ENCODE measurements at regions not wholly inside any gene's neighbourhood (a gene's known extent, or its start where the extent isn't known, plus 50 kb on each side); places are given as distances from the start of the nearest gene placed in this dataset.

DNA sequence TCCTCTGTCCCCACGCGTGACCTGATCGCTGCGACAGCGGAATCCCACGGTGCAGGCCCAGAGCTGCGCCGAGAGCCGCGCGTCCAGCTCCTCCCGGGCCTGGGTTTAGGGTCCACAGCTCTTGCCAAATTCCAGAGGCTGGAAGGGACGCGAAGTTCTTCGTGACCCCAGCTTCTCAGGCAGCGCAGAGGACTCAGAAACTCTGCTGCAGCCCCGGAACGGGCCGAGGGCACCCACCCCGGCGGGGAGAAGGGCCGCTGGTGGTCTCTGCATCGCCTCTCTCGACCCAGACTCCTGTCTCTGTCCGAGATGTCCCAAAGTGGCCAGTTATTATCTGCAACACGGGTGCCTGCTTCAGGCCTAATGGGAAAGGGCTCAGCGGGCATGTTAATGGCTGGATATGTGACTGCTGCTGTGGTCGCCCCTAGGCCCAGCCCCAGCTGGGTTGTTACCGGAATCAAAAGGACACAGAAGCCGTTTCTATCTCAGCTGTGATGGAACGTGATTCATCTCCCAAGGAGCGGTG is 236.4 kb downstream of the VRK1 start:
- H3K27me3 ChIP-seq (replicated peaks; ENCODE audit: control insufficient read depth, insufficient read depth, low read length), result no peaks in the 10 kb centered on the region
- H3K4me3 ChIP-seq (ENCODE audit: low read depth, low read length), result no peak overlapping the region
- BruUV-seq (replicated peaks), result no TSS peak
- H3K27me3 Mint-ChIP-seq (ENCODE audit: insufficient read depth, unreplicated experiment), result peaks cover 2% of the 10 kb centered on the region
- H3K4me1 ChIP-seq, result no peaks in the 10 kb centered on the region
- POLR2A ChIA-PET, result no interaction called here
- no peak overlapping the region for H3K4me3 Mint-ChIP-seq (ENCODE audit: unreplicated experiment)
- TF ChIP-seq, protein P1, sequence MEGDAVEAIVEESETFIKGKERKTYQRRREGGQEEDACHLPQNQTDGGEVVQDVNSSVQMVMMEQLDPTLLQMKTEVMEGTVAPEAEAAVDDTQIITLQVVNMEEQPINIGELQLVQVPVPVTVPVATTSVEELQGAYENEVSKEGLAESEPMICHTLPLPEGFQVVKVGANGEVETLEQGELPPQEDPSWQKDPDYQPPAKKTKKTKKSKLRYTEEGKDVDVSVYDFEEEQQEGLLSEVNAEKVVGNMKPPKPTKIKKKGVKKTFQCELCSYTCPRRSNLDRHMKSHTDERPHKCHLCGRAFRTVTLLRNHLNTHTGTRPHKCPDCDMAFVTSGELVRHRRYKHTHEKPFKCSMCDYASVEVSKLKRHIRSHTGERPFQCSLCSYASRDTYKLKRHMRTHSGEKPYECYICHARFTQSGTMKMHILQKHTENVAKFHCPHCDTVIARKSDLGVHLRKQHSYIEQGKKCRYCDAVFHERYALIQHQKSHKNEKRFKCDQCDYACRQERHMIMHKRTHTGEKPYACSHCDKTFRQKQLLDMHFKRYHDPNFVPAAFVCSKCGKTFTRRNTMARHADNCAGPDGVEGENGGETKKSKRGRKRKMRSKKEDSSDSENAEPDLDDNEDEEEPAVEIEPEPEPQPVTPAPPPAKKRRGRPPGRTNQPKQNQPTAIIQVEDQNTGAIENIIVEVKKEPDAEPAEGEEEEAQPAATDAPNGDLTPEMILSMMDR (IDR thresholded peaks at IDR 0.05; ENCODE audit: insufficient read depth in 1 of 2, low read depth in 1 of 2, low read length in 1 of 2, severe bottlenecking in 1 of 2, unreplicated experiment in 1 of 2), result no peak
- no peaks in the 10 kb centered on the region for H3K36me3 ChIP-seq (ENCODE audit: control insufficient read depth, insufficient read depth, low read length)
- H3K9me3 Mint-ChIP-seq (ENCODE audit: unreplicated experiment), result peaks cover 10% of the 10 kb centered on the region
- DNase-seq, result no peak
- H3K36me3 Mint-ChIP-seq (ENCODE audit: insufficient read depth, unreplicated experiment), result no peaks in the 10 kb centered on the region
- no peaks in the 10 kb centered on the region for H3K4me1 Mint-ChIP-seq (ENCODE audit: low read depth, unreplicated experiment)
- CTCF ChIA-PET, result no interaction called here
- no peaks in the 10 kb centered on the region for H3K9me3 ChIP-seq
- intact Hi-C loops (cut with micrococcal nuclease; ENCODE audit: unreplicated experiment), result no loop called here
- H3K27ac Mint-ChIP-seq (ENCODE audit: unreplicated experiment), result no peak overlapping the region

DNA sequence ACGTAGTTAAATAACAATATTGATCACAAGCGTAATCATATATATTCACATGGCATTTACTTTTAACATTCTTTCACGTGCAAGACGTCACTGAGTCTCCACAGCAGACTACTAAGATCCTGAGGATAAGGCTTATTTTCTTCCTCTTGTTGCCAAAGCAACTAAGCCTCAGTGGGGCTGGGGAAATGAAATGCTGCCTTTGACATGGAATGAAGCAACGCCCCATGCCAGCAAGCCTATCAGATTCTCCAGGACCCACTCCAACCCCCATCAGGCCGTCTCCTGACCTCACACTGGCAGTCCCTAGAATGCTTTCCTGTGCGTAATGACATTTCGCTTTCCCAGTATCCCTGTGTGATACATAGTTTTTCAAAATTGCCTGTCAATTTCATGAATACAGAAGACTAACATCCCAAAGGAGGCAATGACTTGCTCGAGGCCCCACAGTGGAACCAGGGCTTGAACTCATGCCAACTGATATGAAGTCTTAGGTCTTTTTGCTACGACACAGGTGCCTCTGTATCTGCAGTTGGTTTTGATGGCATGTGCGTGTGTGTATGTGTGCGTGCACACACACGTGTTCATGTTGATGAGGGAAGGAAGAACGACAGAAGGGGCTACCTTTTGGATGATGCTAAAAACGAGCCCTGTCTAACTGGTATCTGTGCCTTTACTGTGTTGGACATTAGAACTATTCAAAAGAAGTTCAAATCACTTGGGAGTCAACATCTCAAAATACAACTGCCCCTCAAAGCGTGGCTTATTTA is 239.1 kb downstream of the VRK1 start:
- ChIA-PET CTCF (no interaction called here), POLR2A (no interaction called here)
- no TSS peak for BruUV-seq (replicated peaks)
- intact Hi-C loops (cut with micrococcal nuclease; ENCODE audit: unreplicated experiment), result no loop called here
- no peaks in the 10 kb centered on the region for H3K4me1 Mint-ChIP-seq (ENCODE audit: low read depth, unreplicated experiment)
- H3K9me3 Mint-ChIP-seq (ENCODE audit: unreplicated experiment), result peaks cover 4% of the 10 kb centered on the region
- no peak for DNase-seq
- H3K4me3 ChIP-seq (ENCODE audit: low read depth, low read length), result no peak overlapping the region
- H3K27me3 ChIP-seq (replicated peaks; ENCODE audit: control insufficient read depth, insufficient read depth, low read length), result no peaks in the 10 kb centered on the region
- peaks cover 8% of the 10 kb centered on the region; the same call in 1 of the 2 replicates for H3K9me3 ChIP-seq
- H3K4me3 Mint-ChIP-seq (ENCODE audit: unreplicated experiment), result no peak overlapping the region
- TF ChIP-seq, protein P1 (IDR thresholded peaks at IDR 0.05; ENCODE audit: insufficient read depth in 1 of 2, low read depth in 1 of 2, low read length in 1 of 2, severe bottlenecking in 1 of 2, unreplicated experiment in 1 of 2), result no peak
- no peaks in the 10 kb centered on the region for H3K36me3 Mint-ChIP-seq (ENCODE audit: insufficient read depth, unreplicated experiment)
- no peaks in the 10 kb centered on the region for H3K36me3 ChIP-seq (ENCODE audit: control insufficient read depth, insufficient read depth, low read length)
- H3K27me3 Mint-ChIP-seq (ENCODE audit: insufficient read depth, unreplicated experiment), result peaks cover 2% of the 10 kb centered on the region
- no peaks in the 10 kb centered on the region for H3K4me1 ChIP-seq
- H3K27ac Mint-ChIP-seq (ENCODE audit: unreplicated experiment), result no peak overlapping the region

DNA sequence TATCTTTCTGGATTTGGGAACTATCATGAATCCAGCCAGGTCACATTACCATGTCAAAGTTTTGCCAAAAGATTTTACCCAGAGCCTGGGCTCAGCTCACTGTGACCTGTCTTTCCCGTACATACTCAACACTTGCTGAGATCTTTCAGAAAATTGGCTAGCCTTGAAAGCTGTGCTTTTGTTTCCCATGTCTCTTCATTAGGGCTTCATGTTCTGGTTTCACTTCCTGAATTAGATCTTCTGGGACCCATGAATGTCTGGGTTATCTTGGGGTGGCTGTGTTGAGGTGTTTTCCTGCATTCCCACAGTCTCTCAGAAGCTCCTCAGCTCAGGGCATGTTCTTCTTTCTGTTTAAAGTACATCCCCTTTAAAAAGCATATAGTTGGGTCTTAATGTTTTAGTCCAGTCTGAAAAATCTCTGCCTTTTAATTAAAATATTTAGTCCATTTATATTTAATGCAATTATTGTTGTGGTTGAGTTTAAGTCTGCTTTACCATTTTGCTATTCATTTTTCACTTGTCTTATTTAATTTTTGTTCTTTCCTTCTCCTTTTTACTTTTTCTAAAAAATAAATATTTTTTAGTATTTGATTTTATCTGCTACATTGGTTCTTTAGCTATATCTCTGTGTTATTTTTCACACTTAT is 242.7 kb downstream of the VRK1 start:
- H3K36me3 Mint-ChIP-seq (ENCODE audit: insufficient read depth, unreplicated experiment), result no peaks in the 10 kb centered on the region
- Histone ChIP-seq H3K4me3 (ENCODE audit: low read depth, low read length) (no peak overlapping the region), H3K4me1 (no peaks in the 10 kb centered on the region), H3K27me3 (replicated peaks; ENCODE audit: control insufficient read depth, insufficient read depth, low read length) (no peaks in the 10 kb centered on the region), H3K36me3 (ENCODE audit: control insufficient read depth, insufficient read depth, low read length) (no peaks in the 10 kb centered on the region), H3K9me3 (peaks cover 8% of the 10 kb centered on the region; the same call in 1 of the 2 replicates)
- intact Hi-C loops (cut with micrococcal nuclease; ENCODE audit: unreplicated experiment), result no loop called here
- ChIA-PET CTCF (no interaction called here), POLR2A (no interaction called here)
- TF ChIP-seq, protein P1 (IDR thresholded peaks at IDR 0.05; ENCODE audit: insufficient read depth in 1 of 2, low read depth in 1 of 2, low read length in 1 of 2, severe bottlenecking in 1 of 2, unreplicated experiment in 1 of 2), result no peak
- no peaks in the 10 kb centered on the region for H3K9me3 Mint-ChIP-seq (ENCODE audit: unreplicated experiment)
- no peaks in the 10 kb centered on the region for H3K4me1 Mint-ChIP-seq (ENCODE audit: low read depth, unreplicated experiment)
- no peak for DNase-seq
- H3K27ac Mint-ChIP-seq (ENCODE audit: unreplicated experiment), result no peak overlapping the region
- H3K4me3 Mint-ChIP-seq (ENCODE audit: unreplicated experiment), result no peak overlapping the region
- peaks cover 2% of the 10 kb centered on the region for H3K27me3 Mint-ChIP-seq (ENCODE audit: insufficient read depth, unreplicated experiment)
- no TSS peak for BruUV-seq (replicated peaks)

Data from Caco-2 (cell line).